Kidney (tissue), 13 donors: ENCODE measurements at regions not wholly inside any gene's neighbourhood (a gene's known extent, or its start where the extent isn't known, plus 50 kb on each side); places are given as distances from the start of the nearest gene placed in this dataset.
"Not testable (repeated sequence)": the region's sequence is repeated elsewhere in the genome, so short reads cannot be mapped to it uniquely, and the experiment has no call there.

Source experiments
- DNase-seq, 5 donors: peaks; one replicate each; pipeline ENCODE4 v3.0.0-alpha.2; 2013 to 2020
- FAIRE-seq: peaks from 2 replicates; lab custom pipeline; 2012; peaks lifted over from hg19 to GRCh38; lab: Jason Lieb, UNC
- H3K27ac ChIP-seq, 2 donors: one replicate each; pipeline ENCODE4 v1.7.0; 2013; ENCODE audit warnings: low read depth in 2 of 2, low read length in 2 of 2, inconsistent platforms in 1 of 2
- H3K27me3 ChIP-seq: one replicate; pipeline ENCODE4 v1.7.1; 2013; ENCODE audit warnings: low read length, inconsistent platforms; ENCODE audit not compliant: control insufficient read depth, insufficient read depth
- H3K36me3 ChIP-seq, 3 donors: one replicate each; pipeline versions ENCODE4 v1.7.0 to v1.7.1; 2013; ENCODE audit warnings: low read length in 3 of 3, control low read depth in 1 of 3, inconsistent platforms in 1 of 3; ENCODE audit not compliant: insufficient read depth in 3 of 3, control insufficient read depth in 2 of 3
- H3K4me1 ChIP-seq, 3 donors: one replicate each; pipeline versions ENCODE4 v1.7.0 to v1.7.1; 2013; ENCODE audit warnings: low read length in 3 of 3, inconsistent platforms in 1 of 3, low read depth in 1 of 3; ENCODE audit not compliant: control insufficient read depth in 2 of 3, insufficient read depth in 2 of 3
- H3K4me3 ChIP-seq, 3 donors: one replicate each; pipeline versions ENCODE4 v1.7.0 to v1.8.1; 2013; ENCODE audit warnings: low read length in 3 of 3, control low read depth in 1 of 3, inconsistent platforms in 1 of 3
- H3K9ac ChIP-seq, 3 donors: one replicate each; pipeline versions ENCODE4 v1.7.0 to v1.7.1; 2013; ENCODE audit warnings: low read length in 3 of 3, control low read depth in 1 of 3, inconsistent platforms in 1 of 3
- H3K9me3 ChIP-seq, 3 donors: one replicate each; pipeline versions ENCODE4 v1.7.0 to v1.7.1; 2013; ENCODE audit warnings: low read length in 3 of 3, control low read depth in 1 of 3, inconsistent platforms in 1 of 3; ENCODE audit not compliant: control insufficient read depth in 2 of 3, insufficient read depth in 1 of 3
- CTCF ChIP-seq: IDR thresholded peaks from 3 replicates; pipeline ENCODE4 v1.5.1; 2012; ENCODE audit warnings: mild to moderate bottlenecking, moderate library complexity, borderline replicate concordance; ENCODE audit not compliant: insufficient read depth; ENCODE audit errors: extremely low read depth
- intact Hi-C: fragments of 100-400 bp; cut with DNase I; formaldehyde crosslinking; loops from one replicate; pipeline ENCODE4 v1.11.1; 2022
- donor health status: control.
- donor health status: control.
- donor health status: control.
- donor health status: control.
- donor health status: control.
- donor health status: DM: yes; HTN: yes; CAD: no.
- donor health status: Normal renal cell carcinoma (clear cell type).

DNA sequence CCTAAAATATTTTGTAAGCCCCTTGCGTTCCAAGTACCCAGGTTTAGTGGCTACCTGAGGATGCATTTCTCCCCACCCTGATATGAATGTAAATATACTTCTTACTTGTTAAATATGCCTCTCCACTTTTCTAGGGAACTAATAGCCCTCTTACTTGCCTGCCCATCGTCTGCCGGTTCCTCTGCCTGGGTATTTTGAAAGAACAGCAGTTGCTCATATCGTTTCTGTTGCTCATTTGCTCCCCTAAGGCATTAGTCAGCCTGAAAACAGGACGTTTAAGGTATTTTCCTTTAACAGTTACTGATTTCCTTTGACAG is 141.3 kb upstream of the CARMIL1 start:
- peak overlapping the region in 2 of 3 donors; percentile 30 to 65 for H3K9ac ChIP-seq
- TF ChIP-seq CTCF = no peak
- H3K4me1 ChIP-seq = peaks cover 0 to 7% (median 3%) of the 10 kb centered on the region in 3 donors
- intact Hi-C loops = no loop called here
- no peaks in the 10 kb centered on the region for H3K27me3 ChIP-seq
- H3K36me3 ChIP-seq = no peaks in the 10 kb centered on the region
- FAIRE-seq = no peak
- H3K9me3 ChIP-seq = no peaks in the 10 kb centered on the region
- H3K4me3 ChIP-seq = peak overlapping the region; percentile 44 to 76 (median 75)
- peak overlapping the region; percentile 77 to 95 for H3K27ac ChIP-seq
- DNase-seq = no peak

DNA sequence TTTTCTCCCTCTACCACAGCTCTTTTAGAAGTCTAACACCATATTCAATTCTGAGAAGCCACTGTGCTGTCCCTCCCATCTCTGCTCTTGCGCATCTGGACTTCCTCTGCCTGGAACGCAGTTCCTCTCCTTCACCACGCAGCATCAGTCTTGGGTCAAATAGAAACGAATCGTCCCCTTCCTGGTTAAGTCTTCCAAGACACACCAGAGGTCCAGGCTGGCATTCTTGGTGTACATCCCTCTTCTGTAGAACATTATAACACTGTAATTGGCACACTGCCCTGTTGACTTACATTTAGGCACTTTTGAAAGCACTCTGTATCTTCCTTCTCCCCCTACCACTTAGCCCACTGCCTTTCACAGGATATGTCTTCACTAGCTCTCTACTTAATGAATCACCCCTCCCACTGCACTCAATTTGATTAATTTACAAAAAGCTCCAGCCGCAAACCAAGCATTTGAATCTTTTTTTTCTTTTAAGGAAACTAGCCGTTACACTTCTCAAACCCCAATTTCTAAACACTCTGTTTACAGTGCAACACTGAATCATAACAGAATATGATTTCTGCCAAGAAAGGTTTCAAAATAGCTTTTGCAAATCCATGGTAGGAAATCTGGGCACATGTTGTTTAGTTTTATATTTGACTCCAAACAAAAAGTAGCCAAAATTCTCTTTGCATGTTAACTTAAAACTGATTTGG is 140.8 kb upstream of the CARMIL1 start:
- DNase-seq = peak in 3 of 5 donors; percentile 17 to 75 (median 46)
- Histone ChIP-seq H3K9ac (peak overlapping the region; percentile 12 to 65 (median 30)), H3K9me3 (no peaks in the 10 kb centered on the region), H3K27ac (peak overlapping the region; percentile 77 to 95), H3K27me3 (no peaks in the 10 kb centered on the region), H3K36me3 (no peaks in the 10 kb centered on the region), H3K4me3 (peak overlapping the region; percentile 44 to 76 (median 75)), H3K4me1 (peaks cover 0 to 7% (median 3%) of the 10 kb centered on the region in 3 donors)
- no peak for FAIRE-seq
- intact Hi-C loops = no loop called here
- peak; percentile 27 for TF ChIP-seq CTCF

DNA sequence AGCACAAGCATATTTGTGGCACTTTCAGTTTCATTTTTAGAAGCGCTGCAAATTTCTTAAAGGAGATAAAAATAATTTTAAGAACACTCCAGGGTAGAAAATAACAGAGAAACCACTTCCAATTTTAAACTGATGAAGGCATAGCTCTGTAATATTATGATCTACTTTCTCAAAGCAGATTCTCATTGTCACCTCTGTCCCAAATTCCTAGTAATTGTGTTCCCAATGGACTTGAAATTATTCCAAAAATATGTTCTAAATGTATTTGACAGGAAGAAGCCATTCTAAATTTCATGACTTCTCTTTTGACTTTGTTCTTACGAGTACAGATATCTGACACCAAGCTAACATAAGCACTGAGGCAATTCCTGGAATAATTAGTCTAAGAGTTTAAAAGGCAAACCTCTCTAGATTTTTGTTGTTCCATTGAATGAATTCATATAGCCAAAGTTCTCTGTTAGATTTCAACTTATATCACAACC is 140.2 kb upstream of the CARMIL1 start:
- Histone ChIP-seq H3K9ac (peak overlapping the region in 2 of 3 donors; percentile 30 to 65), H3K36me3 (no peaks in the 10 kb centered on the region), H3K27ac (peak overlapping the region; percentile 77 to 95), H3K27me3 (no peaks in the 10 kb centered on the region), H3K9me3 (no peaks in the 10 kb centered on the region), H3K4me1 (peaks cover 0 to 7% (median 3%) of the 10 kb centered on the region in 3 donors), H3K4me3 (peak overlapping the region; percentile 44 to 76 (median 75))
- TF ChIP-seq CTCF = no peak
- peak in 2 of 5 donors; percentile 10 to 11 for DNase-seq
- no peak for FAIRE-seq
- intact Hi-C loops = no loop called here

DNA sequence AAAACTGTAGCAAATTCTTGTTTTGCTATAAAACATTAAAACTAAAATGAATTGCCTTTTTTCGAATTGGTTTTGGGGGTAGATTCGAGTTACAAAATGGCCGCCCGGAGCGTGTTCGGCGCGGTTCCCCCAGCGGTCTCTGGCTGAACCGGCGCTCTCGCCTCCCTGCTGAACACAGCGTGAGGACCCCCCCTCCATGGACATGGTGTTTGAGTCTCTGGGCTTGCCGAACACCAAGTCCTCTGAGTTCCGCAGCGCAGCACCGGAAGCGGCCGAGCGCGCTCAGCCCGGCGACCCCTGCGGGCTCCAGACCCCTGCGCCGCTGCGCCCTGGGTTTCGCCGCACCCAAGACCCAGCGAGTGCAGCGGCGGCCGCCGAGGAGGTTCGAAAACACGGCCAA is 139.6 kb upstream of the CARMIL1 start:
- DNase-seq = peak in 1 of 5 donors; percentile 73
- H3K9me3 ChIP-seq, FAIRE-seq, H3K27me3 ChIP-seq, H3K36me3 ChIP-seq, intact Hi-C loops, H3K9ac ChIP-seq, H3K4me1 ChIP-seq: not testable (repeated sequence)
- Histone ChIP-seq H3K4me3 (peak overlapping the region in 1 of 3 donors; percentile 76), H3K27ac (peak overlapping the region in 1 of 2 donors; percentile 95)
